NB4 (cell line): ENCODE measurements at regions not wholly inside any gene's neighbourhood (a gene's known extent, or its start where the extent isn't known, plus 50 kb on each side); places are given as distances from the start of the nearest gene placed in this dataset.

Source experiments
- MYC ChIP-seq: IDR thresholded peaks from 2 replicates; pipeline ENCODE4 v1.6.1; 2011; ENCODE audit warnings: low read depth, low read length
- POLR2A ChIP-seq: IDR thresholded peaks from 2 replicates; pipeline ENCODE4 v1.6.1; 2011; ENCODE audit warnings: mild to moderate bottlenecking; ENCODE audit not compliant: insufficient read length; ENCODE audit errors: extremely low read depth
- TF ChIP-seq, protein P1 (sequence below): IDR thresholded peaks from one replicate; pipeline ENCODE4 v1.5.1; 2012; ENCODE audit warnings: low read depth, low read length
- TF ChIP-seq, protein P2 (sequence below): IDR thresholded peaks from 2 replicates; pipeline ENCODE4 v1.6.1; 2011; ENCODE audit warnings: low read depth, low read length

DNA sequence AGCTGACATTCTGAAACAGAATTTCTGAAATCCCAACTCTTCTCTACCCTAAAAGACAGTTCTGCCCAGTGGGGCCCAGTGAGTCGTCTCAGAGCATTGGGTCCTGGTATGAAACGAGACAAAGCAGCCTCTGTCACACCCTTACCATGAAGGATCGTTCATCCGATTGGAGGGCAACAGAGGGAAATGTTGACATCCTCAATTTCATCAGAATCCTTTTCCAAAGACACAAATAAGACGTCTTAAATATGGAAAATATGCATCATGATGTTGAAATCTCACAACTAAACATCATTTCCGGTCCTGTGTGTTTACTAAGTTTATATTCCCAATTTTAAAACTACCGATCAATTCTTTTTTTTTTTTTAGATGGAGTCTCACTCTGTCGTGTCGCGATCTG is 112.1 kb upstream of the SLC45A1 start:
- TF ChIP-seq, protein P1, sequence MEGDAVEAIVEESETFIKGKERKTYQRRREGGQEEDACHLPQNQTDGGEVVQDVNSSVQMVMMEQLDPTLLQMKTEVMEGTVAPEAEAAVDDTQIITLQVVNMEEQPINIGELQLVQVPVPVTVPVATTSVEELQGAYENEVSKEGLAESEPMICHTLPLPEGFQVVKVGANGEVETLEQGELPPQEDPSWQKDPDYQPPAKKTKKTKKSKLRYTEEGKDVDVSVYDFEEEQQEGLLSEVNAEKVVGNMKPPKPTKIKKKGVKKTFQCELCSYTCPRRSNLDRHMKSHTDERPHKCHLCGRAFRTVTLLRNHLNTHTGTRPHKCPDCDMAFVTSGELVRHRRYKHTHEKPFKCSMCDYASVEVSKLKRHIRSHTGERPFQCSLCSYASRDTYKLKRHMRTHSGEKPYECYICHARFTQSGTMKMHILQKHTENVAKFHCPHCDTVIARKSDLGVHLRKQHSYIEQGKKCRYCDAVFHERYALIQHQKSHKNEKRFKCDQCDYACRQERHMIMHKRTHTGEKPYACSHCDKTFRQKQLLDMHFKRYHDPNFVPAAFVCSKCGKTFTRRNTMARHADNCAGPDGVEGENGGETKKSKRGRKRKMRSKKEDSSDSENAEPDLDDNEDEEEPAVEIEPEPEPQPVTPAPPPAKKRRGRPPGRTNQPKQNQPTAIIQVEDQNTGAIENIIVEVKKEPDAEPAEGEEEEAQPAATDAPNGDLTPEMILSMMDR = no peak
- TF ChIP-seq, protein P2, sequence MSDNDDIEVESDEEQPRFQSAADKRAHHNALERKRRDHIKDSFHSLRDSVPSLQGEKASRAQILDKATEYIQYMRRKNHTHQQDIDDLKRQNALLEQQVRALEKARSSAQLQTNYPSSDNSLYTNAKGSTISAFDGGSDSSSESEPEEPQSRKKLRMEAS = no peak
- no peak for TF ChIP-seq POLR2A
- TF ChIP-seq MYC = no peak
